ENCODE measurements at regions not wholly inside any gene's neighbourhood (a gene's known extent, or its start where the extent isn't known, plus 50 kb on each side); places are given as distances from the start of the nearest gene placed in this dataset.
"Not testable (repeated sequence)": the region's sequence is repeated elsewhere in the genome, so short reads cannot be mapped to it uniquely, and the experiment has no call there.

DNA sequence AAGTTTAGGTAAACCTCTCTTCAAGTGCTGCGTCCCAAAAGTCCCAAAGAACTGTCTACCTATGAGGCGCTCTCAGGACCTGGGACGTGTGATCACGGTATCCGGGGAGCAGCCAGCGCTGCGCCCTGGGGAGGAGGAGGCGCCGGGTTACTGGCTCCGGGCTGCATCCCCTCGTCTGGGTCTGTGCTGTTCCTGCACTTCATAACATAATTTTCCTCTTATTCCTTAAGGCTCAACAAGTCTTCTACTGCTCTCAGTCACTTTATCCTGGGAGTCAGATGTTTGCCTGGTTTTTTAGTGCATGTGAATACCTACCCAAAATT is 629.3 kb downstream of the PRIM2 start:
- BruUV-seq (replicated peaks); H3K4me3 ChIP-seq (ENCODE audit: low read length); H3K9me3 ChIP-seq (ENCODE audit: low read length); H3K36me3 ChIP-seq (ENCODE audit: low read depth, low read length); H4K20me1 ChIP-seq (ENCODE audit: low read length); H3K79me2 ChIP-seq (ENCODE audit: low read length); H3K4me1 ChIP-seq (ENCODE audit: insufficient read depth, low read length); H3K27me3 ChIP-seq (ENCODE audit: low read length); ATAC-seq; CTCF ChIA-PET; H2AFZ ChIP-seq (ENCODE audit: low read length); H3K9ac ChIP-seq (ENCODE audit: low read length); H3K9me2 ChIP-seq (replicated peaks; ENCODE audit: low read length); DNase-seq; POLR2A ChIA-PET (ENCODE audit: unreplicated experiment); H3F3A ChIP-seq (ENCODE audit: low read length, unreplicated experiment); intact Hi-C loops (cut with micrococcal nuclease); H3K4me2 ChIP-seq (ENCODE audit: low read length); H3K27ac ChIP-seq (ENCODE audit: low read length): not testable (repeated sequence)

DNA sequence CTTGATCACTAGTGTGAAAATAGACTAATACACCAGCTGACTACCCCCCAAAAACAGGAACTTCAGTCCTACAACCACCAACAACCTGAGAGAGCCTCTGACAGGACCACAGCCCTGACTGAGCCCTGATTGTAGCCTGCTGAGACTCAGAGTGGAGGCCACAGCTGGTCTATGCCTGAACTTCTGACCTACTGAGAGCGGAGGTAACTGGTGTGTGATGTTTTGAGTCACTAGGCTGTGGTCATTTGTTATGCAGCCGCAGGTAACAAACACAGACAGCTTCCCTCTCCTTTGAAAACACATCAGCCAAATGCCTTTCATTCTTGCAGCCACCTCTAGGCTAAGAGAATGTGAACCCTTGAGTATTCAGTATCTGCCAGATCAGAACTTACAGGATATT is 631.1 kb downstream of the PRIM2 start:
- H2AFZ ChIP-seq (ENCODE audit: low read length); H3K4me3 ChIP-seq (ENCODE audit: low read length); CTCF ChIA-PET; H3K27me3 ChIP-seq (ENCODE audit: low read length); H3K9me3 ChIP-seq (ENCODE audit: low read length); H4K20me1 ChIP-seq (ENCODE audit: low read length); intact Hi-C loops (cut with micrococcal nuclease); BruUV-seq (replicated peaks); H3K9me2 ChIP-seq (replicated peaks; ENCODE audit: low read length); H3K4me2 ChIP-seq (ENCODE audit: low read length); H3K9ac ChIP-seq (ENCODE audit: low read length); H3K27ac ChIP-seq (ENCODE audit: low read length); POLR2A ChIA-PET (ENCODE audit: unreplicated experiment); H3K79me2 ChIP-seq (ENCODE audit: low read length); H3K4me1 ChIP-seq (ENCODE audit: insufficient read depth, low read length); H3F3A ChIP-seq (ENCODE audit: low read length, unreplicated experiment); ATAC-seq; H3K36me3 ChIP-seq (ENCODE audit: low read depth, low read length); DNase-seq: not testable (repeated sequence)

GRCh38 chr6:57950430-57950829 is 633.0 kb downstream of the PRIM2 start:
- H3F3A ChIP-seq (ENCODE audit: low read length, unreplicated experiment); H3K4me2 ChIP-seq (ENCODE audit: low read length); H3K27me3 ChIP-seq (ENCODE audit: low read length); DNase-seq; H3K27ac ChIP-seq (ENCODE audit: low read length); H3K9me2 ChIP-seq (replicated peaks; ENCODE audit: low read length); H3K79me2 ChIP-seq (ENCODE audit: low read length); H3K4me3 ChIP-seq (ENCODE audit: low read length); BruUV-seq (replicated peaks); H3K9me3 ChIP-seq (ENCODE audit: low read length); POLR2A ChIA-PET (ENCODE audit: unreplicated experiment); H3K36me3 ChIP-seq (ENCODE audit: low read depth, low read length); intact Hi-C loops (cut with micrococcal nuclease); ATAC-seq; H4K20me1 ChIP-seq (ENCODE audit: low read length); H3K9ac ChIP-seq (ENCODE audit: low read length); CTCF ChIA-PET; H3K4me1 ChIP-seq (ENCODE audit: insufficient read depth, low read length); H2AFZ ChIP-seq (ENCODE audit: low read length): not testable (repeated sequence)

DNA sequence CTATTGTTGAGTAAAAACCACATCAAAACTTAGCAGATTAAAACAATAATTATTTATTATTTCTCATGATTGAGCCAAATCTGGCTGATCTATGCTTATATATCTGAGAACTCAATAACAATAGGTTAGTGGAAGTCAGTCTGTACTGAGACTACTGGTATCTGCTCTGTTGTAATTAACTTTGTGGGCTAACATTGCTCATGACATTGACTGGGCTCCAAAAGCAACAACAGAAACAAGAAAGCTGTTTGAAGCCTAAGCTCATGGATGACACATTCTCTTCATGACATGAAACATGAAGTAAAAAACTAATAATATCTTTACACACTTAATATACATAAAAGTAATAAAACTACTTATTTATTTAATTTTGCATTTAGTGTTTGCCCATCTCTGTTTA is 649.3 kb downstream of the PRIM2 start:
- H3K4me1 ChIP-seq (ENCODE audit: insufficient read depth, low read length); H3K79me2 ChIP-seq (ENCODE audit: low read length); ATAC-seq; H3K27ac ChIP-seq (ENCODE audit: low read length); H3K4me2 ChIP-seq (ENCODE audit: low read length); BruUV-seq (replicated peaks); CTCF ChIA-PET; H3K36me3 ChIP-seq (ENCODE audit: low read depth, low read length); H3K27me3 ChIP-seq (ENCODE audit: low read length); H3K4me3 ChIP-seq (ENCODE audit: low read length); intact Hi-C loops (cut with micrococcal nuclease); H3K9me2 ChIP-seq (replicated peaks; ENCODE audit: low read length); POLR2A ChIA-PET (ENCODE audit: unreplicated experiment); H3K9me3 ChIP-seq (ENCODE audit: low read length); H3K9ac ChIP-seq (ENCODE audit: low read length); H4K20me1 ChIP-seq (ENCODE audit: low read length); H2AFZ ChIP-seq (ENCODE audit: low read length); DNase-seq; H3F3A ChIP-seq (ENCODE audit: low read length, unreplicated experiment): not testable (repeated sequence)

DNA sequence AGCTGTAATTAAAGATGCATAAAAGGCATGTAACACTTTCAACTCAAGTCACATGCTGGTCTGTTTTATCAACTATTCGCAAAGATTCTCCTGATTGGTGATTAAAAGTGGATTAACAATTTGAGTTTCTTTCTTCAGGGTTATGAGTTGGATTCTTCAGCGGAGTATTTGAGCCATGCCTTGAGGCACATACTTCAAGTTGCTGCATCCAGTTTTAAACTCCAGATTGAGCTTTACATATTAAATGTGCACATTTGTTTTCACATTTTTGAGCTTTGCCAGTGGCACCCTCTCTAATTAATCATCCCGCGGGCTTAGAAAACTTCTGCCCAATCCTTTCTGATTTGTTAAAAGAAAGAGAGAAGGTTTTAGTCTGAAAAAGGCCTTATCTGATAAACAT is 654.5 kb downstream of the PRIM2 start:
- H3K27me3 ChIP-seq (ENCODE audit: low read length); H3K27ac ChIP-seq (ENCODE audit: low read length); CTCF ChIA-PET; H3K9me3 ChIP-seq (ENCODE audit: low read length); H4K20me1 ChIP-seq (ENCODE audit: low read length); H3K4me2 ChIP-seq (ENCODE audit: low read length); H3K36me3 ChIP-seq (ENCODE audit: low read depth, low read length); ATAC-seq; POLR2A ChIA-PET (ENCODE audit: unreplicated experiment); DNase-seq; H3F3A ChIP-seq (ENCODE audit: low read length, unreplicated experiment); BruUV-seq (replicated peaks); H3K9me2 ChIP-seq (replicated peaks; ENCODE audit: low read length); H3K9ac ChIP-seq (ENCODE audit: low read length); H3K4me1 ChIP-seq (ENCODE audit: insufficient read depth, low read length); H3K79me2 ChIP-seq (ENCODE audit: low read length); H3K4me3 ChIP-seq (ENCODE audit: low read length); H2AFZ ChIP-seq (ENCODE audit: low read length); intact Hi-C loops (cut with micrococcal nuclease): not testable (repeated sequence)
